ENCODE measurements at regions not wholly inside any gene's neighbourhood (a gene's known extent, or its start where the extent isn't known, plus 50 kb on each side); places are given as distances from the start of the nearest gene placed in this dataset.

DNA sequence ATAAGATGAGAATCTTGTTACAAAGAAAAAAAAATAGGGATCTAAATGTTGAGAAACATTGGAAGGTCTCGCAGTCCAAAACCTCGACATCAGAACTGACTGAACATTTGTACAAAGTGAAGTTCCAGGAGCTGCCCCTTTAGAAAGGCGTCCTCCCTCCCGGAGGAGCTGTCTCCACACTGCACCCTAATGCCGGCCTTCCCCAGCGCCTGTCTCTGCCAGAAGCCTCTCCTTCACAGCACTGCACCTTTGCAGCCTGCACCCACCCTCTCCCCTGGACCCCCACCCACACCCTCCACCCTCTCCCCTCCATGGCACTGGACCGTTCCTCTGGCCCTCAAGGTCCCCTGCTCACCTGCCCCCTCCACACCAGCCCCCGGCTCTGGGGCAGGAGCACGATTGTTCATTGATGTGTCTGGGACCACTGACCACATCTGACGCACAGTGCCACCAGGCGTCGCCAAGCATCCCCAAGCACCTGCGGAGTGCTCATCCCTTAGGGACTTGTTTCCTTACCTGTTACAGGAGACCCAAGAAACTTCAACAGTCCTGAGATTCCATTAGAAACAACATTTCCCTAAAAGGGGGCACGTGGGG lies 90.3 kb upstream of the SNTG2 start:
- TF ChIP-seq, protein P1, sequence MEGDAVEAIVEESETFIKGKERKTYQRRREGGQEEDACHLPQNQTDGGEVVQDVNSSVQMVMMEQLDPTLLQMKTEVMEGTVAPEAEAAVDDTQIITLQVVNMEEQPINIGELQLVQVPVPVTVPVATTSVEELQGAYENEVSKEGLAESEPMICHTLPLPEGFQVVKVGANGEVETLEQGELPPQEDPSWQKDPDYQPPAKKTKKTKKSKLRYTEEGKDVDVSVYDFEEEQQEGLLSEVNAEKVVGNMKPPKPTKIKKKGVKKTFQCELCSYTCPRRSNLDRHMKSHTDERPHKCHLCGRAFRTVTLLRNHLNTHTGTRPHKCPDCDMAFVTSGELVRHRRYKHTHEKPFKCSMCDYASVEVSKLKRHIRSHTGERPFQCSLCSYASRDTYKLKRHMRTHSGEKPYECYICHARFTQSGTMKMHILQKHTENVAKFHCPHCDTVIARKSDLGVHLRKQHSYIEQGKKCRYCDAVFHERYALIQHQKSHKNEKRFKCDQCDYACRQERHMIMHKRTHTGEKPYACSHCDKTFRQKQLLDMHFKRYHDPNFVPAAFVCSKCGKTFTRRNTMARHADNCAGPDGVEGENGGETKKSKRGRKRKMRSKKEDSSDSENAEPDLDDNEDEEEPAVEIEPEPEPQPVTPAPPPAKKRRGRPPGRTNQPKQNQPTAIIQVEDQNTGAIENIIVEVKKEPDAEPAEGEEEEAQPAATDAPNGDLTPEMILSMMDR (IDR thresholded peaks at IDR 0.05) = no peak
- no peak for TF ChIP-seq POLR2A (IDR thresholded peaks at IDR 0.05)
